ENCODE measurements at regions not wholly inside any gene's neighbourhood (a gene's known extent, or its start where the extent isn't known, plus 50 kb on each side); places are given as distances from the start of the nearest gene placed in this dataset.

DNA sequence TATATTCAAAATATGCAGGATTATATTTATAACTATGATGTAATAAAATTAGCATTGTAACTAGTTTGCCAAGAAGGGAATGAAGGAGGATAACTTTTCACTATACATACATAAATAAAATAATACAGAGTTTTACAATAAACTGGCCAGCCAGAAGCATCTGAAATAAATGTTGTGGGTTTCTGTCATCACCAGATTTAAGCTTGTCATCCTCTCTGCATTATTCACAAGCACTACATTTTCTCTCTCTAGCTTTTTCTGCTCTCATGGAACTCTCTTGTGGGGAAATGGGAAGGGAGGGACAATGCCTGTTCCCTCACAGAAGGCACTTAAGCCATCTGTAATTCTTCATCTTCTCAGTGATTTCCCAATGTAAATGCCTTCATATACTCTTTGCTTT is 626.8 kb downstream of the SEMA5A start:
- Histone ChIP-seq H3K4me3 (no peak overlapping the region), H3K9me3 (no peaks in the 10 kb centered on the region), H3K4me1 (ENCODE audit: low read depth) (no peaks in the 10 kb centered on the region), H3K36me3 (ENCODE audit: low read depth) (no peaks in the 10 kb centered on the region)
- no peak for TF ChIP-seq CTCF (IDR thresholded peaks at IDR 0.05)
- DNase-seq, result no peak
- intact Hi-C loops (cut with DNase I, micrococcal nuclease), result no loop called here
- no peak for ATAC-seq

DNA sequence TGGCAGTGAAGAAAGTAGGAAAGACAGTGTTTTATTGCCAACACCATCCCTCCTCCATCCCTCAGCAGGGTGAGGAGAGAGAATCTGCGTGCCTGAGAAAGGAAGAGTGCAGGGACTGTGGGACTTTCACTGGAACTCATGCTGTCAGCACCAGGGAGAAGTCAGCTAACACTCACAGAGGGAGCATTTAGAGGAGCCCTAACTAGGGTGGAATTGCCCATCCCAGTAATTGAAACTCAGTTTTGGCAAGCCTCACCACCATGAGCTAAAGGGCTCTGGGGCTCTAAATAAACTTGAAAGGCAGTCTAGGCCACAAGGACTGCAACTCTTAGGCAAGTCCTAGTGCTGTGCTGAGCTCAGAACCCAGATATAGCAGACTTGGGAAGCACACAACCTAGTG is 622.3 kb downstream of the SEMA5A start:
- no peak for TF ChIP-seq CTCF (IDR thresholded peaks at IDR 0.05)
- Histone ChIP-seq H3K9me3 (no peaks in the 10 kb centered on the region), H3K4me3 (no peak overlapping the region), H3K4me1 (ENCODE audit: low read depth) (no peaks in the 10 kb centered on the region), H3K36me3 (ENCODE audit: low read depth) (no peaks in the 10 kb centered on the region)
- intact Hi-C loops (cut with DNase I, micrococcal nuclease), result no loop called here
- ATAC-seq, result no peak
- no peak for DNase-seq

GRCh38 chr5:8924054-8924793 is 621.7 kb downstream of the SEMA5A start:
- DNase-seq (no peak), ATAC-seq (no peak)
- H3K4me3 ChIP-seq, result no peak overlapping the region
- no peaks in the 10 kb centered on the region for H3K36me3 ChIP-seq (ENCODE audit: low read depth)
- intact Hi-C loops (cut with DNase I, micrococcal nuclease), result no loop called here
- no peaks in the 10 kb centered on the region for H3K9me3 ChIP-seq
- no peak for TF ChIP-seq CTCF (IDR thresholded peaks at IDR 0.05)
- no peaks in the 10 kb centered on the region for H3K4me1 ChIP-seq (ENCODE audit: low read depth)

GRCh38 chr5:8930021-8930420 is 615.9 kb downstream of the SEMA5A start:
- H3K4me1 ChIP-seq (ENCODE audit: low read depth), result no peaks in the 10 kb centered on the region
- H3K4me3 ChIP-seq, result no peak overlapping the region
- no peaks in the 10 kb centered on the region for H3K36me3 ChIP-seq (ENCODE audit: low read depth)
- DNase-seq, result no peak
- no peak for TF ChIP-seq CTCF (IDR thresholded peaks at IDR 0.05)
- intact Hi-C loops (cut with DNase I, micrococcal nuclease), result no loop called here
- peaks cover 3% of the 10 kb centered on the region for H3K9me3 ChIP-seq
- no peak for ATAC-seq

DNA sequence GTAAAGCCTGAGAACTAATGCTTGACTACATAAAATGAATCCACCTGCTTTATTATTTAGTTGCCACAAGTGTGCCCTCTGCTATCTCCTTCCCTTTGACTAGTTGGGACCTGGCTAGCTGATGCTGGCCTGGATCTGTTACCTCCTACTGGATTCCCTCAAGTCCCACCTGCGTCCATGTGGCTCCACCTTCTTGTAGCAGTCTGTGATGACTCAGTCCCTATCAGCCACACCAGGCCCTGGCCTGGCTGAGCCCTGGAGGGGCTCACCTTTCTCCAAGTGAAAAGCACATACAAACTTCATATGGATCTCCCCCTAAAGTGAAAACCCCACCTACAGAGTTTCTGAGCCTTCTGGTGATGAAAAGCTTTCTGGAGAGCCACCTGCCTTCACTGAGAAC is 611.4 kb downstream of the SEMA5A start:
- H3K4me1 ChIP-seq (ENCODE audit: low read depth), result no peaks in the 10 kb centered on the region
- H3K4me3 ChIP-seq, result no peak overlapping the region
- H3K36me3 ChIP-seq (ENCODE audit: low read depth), result no peaks in the 10 kb centered on the region
- TF ChIP-seq CTCF (IDR thresholded peaks at IDR 0.05), result no peak
- H3K9me3 ChIP-seq, result peaks cover 3% of the 10 kb centered on the region
- ATAC-seq, result no peak
- no peak for DNase-seq
- intact Hi-C loops (cut with DNase I, micrococcal nuclease), result no loop called here

DNA sequence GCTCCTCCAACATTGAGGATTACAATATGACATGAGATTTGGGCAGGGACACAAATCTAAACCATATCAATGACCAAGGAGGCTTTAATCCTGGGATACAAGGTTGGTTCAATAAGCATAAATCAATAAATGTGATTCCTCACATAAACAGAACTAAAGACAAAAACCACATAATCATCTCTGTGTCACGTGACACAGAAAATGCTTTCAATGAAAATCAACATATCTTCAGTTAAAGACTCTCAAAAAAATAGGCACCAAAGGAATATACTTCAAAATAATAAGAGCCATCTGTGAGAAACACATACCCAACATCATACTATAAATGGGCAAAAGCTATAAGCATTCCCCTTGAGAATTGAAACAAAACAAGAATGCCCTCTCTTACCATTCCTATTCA is 604.9 kb downstream of the SEMA5A start:
- Histone ChIP-seq H3K9me3 (peaks cover 5% of the 10 kb centered on the region), H3K36me3 (ENCODE audit: low read depth) (no peaks in the 10 kb centered on the region), H3K4me3 (no peak overlapping the region), H3K4me1 (ENCODE audit: low read depth) (no peaks in the 10 kb centered on the region)
- no peak for TF ChIP-seq CTCF (IDR thresholded peaks at IDR 0.05)
- no peak for DNase-seq
- no peak for ATAC-seq
- intact Hi-C loops (cut with DNase I, micrococcal nuclease), result no loop called here

Data from mucosa of descending colon (tissue), 3 donors.